Activated CD4-positive, CD25-positive, alpha-beta regulatory T cell treated with anti-CD3 and anti-CD28 coated beads, Interleukin-2, amount 50 U/mL, for 16 hours (primary cell): ENCODE measurements at regions not wholly inside any gene's neighbourhood (a gene's known extent, or its start where the extent isn't known, plus 50 kb on each side); places are given as distances from the start of the nearest gene placed in this dataset.
"Not testable (repeated sequence)": the region's sequence is repeated elsewhere in the genome, so short reads cannot be mapped to it uniquely, and the experiment has no call there.

Experiments
- DNase-seq: peaks from one replicate; pipeline ENCODE4 v3.0.0-alpha.2; 2020; ENCODE audit warnings: low read depth, low spot score

DNA sequence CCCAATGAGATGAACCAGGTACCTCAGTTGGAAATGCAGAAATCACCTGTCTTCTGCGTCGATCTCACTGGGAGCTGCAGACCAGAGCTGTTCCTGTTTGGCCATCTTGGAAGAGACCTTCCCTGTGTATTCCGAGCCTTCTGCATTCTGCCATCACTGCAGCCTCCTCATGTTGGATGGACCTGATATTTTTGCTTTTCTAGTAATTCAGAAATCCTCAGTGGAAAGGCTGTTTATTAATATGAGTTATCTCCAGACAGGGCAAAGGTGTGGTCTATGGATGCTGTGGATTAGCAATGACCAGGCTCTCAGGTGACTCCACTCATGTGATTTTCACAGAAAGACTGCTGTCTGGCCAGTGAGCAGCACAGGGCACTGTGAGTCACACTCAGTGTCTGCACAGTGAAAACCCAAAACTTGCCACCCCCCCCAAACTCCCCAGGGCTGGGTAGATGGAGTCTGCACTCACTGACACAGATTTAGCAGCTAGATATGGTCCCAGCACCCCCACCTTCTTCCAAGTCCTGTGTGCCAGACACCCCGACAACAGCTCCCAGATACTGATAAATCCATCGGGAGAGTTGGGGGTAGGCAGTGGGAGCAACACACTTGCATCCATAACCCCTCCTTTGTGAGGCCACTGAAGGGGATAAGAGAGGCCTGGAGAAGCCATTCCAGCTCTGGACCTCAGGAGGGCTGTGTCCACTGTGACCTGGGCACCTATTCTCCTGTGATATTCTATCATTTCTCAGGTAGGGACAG lies 75.2 kb upstream of the TOP3B start:
- no peak for DNase-seq

DNA sequence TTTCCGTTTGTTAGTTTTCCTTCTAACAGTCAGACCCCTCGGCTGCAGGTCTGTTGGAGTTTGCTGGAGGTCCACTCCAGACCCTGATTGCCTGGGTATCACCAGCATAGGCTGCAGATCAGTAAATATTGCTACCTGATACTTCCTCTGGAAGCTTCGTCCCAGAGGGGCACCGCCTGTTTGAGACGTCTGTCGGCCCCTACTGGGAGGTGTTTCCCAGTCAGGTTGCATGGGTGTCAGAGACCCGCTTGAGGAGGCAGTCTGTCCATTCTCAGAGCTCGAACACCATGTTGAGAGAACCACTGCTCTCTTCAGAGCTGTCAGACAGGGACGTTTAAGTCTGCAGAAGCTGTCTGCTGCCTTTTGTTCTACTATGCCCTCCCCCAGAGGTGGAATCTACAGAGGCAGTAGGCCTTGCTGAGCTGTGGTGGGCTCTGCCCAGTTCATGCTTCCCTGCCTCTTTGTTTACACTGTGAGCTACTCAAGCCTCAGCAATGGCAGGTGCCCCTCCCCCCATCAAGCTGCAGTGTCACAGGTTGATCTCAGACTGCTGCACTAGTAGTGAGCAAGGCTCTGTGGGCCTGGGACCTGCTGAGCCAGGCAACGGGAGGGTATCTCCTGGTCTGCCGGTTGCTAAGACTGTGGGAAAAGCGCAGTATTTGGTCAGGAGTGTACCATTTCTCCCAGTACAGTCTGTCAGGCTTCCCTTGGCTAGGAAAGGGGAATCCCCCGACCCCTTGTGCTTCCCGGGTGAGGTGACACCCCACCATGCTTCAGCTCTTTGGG lies 74.4 kb upstream of the TOP3B start:
- DNase-seq: not testable (repeated sequence)

- not testable (repeated sequence) for DNase-seq
Measured at GRCh38 chr22:22052548-22053139, 70.1 kb upstream of the TOP3B start.

- DNase-seq: not testable (repeated sequence)
Measured at GRCh38 chr22:22051032-22051431, 68.4 kb upstream of the TOP3B start.

DNA sequence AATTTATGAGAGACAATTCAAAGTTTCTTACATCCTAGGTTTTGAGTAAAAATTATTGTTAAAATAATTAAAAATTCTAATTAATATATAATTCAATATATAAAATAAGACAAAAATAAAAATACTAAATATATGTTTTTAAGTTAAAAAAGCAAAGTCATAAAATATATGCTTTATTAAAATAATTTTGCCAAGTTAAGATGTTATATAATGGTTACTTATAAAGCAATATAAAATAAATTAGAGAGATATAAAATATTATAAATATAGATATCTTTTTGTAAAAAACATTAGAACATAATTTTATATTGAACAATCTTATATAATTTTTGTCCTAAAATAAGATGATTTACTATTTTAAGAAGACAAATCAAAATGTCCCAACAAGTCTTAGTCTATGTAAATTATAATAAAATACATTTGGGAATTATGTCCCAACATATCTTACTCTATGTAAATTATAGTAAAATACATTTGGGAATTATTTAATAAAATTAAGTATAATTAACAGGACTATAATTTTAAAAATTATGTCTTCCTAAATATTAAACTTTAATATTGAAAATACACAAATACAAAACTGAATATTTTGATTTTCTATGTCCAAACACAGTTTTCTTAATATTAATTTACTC lies 67.7 kb upstream of the TOP3B start:
- DNase-seq: no peak

DNA sequence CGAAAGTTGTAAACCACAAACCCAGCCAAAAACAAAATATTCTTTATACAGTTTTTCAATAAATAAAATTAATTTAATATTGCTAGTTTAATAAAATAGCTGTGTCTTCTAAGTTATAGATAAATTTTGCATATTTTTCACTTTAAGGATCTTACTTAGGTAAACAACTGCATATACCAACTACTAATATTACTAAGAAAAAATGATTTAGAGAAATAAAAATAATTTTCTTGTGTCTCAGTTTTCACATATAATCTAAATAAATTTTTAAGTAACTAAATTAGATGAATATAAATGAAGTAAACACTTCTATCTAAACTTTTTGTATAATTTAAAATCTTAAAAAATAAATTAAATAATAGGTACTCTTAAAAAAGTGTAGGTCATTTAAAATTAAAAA lies 67.1 kb upstream of the TOP3B start:
- DNase-seq: no peak

- no peak for DNase-seq
Measured at GRCh38 chr22:22048981-22049531, 66.5 kb upstream of the TOP3B start.

- DNase-seq: no peak
Measured at GRCh38 chr22:22048318-22048942, 65.8 kb upstream of the TOP3B start.

DNA sequence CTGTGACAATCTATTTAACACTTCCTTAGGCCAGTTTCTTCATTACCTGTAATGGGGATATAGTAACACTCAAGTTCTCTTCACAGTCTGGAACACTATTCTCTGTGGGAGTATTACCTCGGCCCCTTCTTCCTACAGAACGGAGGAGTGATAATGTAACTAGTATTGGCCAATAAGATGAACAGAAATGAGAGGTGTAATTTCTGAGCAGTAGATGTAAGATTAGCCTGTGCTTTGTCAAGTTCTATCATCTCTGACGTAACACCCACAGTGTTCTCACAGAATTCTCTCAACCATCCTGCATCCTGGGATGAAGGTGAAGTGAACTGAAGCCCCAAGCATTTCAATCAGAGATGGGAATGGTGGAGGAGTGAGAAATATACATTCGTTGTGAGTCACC lies 65.2 kb upstream of the TOP3B start:
- no peak for DNase-seq

DNA sequence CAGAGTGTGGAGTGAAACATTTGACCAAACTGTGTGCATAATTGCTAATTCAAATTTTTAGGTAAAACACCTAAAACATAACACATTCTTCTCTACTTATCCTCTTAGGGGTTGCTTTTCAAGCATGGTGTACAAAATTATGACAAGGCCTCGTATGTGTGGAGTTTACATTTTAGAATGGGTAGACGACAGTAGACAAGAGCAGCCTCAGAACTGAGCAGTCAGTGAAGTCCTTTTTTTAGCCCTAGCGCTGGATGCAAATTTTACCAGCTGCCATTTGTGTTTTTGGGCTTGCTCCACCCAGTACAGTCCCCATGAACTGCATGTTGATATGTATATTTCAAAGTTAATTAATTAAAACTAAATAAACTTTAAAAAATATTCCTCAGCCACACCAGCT lies 64.7 kb upstream of the TOP3B start:
- no peak for DNase-seq

DNA sequence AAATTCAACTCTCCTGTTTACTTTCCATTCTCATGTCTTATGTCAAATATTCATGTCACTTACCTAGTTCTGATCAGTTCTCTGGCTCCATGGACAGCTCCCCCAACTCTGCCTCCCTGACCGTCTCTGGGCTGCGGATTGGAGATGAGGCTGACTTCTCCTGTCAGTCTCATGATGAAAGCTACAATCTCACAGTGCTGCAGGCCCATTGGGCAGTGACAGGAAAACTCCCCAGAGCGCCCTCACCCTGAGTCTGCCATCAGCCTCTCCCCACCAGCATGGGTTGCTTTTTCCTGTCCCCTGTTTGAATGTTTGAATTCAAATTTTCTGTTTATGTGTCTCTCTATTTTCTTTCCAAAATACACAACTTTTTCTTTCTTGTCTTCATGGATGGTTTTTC lies 63.8 kb upstream of the TOP3B start:
- DNase-seq: no peak

DNA sequence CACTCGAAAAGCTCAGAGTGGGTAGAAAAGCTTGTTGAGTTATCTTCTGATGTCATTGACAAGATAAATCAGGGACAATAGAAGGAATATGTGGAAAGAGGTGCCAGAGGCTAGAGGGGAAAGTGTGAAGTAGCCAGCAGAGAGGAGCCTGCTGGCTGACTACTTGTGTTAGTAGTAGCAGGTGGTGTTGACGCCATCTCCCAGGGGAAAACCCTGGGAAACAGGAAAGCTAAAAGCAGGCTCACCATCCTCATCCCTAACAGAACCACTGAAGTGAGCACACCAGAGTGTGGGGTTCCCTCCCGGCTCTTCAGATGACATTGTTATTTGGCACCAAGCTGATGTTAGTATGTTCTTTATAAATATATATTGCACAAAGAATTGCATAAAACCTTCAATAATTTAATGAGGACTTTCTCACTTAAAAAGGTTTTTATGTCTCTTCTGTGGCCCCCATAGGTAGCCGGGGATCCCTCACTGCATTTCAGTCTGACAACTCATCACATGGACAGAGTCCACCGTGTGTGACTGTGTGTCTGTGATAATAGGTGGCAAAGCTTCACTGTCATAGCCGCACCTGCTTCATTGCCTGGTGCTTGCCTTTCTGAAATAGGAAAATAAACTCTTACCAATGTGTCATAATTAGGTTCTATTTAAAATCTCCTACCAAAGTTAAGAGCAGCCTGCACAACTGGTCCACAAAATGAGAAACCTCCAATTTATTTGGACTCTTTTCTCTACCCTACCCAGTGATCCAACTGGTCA lies 63.2 kb upstream of the TOP3B start:
- no peak for DNase-seq

DNA sequence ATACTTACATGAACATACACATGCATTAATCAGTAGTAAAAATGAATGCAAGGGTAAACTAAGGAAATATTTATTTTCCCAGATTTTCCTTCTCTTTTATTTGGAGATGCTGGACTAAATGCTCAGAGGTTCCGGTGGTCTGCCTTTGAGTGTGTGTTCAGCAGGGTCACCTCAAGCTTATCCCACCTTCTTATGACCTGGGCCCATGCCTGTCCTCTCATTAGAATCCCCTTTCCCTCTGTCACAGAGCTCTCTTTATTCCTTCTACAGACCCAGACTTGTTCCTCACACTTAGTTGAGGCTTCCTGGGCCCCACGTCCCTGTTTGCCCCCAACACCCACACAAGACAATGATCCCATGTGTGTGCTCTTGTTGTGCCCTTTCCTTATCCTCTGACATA lies 61.6 kb upstream of the TOP3B start:
- no peak for DNase-seq

DNA sequence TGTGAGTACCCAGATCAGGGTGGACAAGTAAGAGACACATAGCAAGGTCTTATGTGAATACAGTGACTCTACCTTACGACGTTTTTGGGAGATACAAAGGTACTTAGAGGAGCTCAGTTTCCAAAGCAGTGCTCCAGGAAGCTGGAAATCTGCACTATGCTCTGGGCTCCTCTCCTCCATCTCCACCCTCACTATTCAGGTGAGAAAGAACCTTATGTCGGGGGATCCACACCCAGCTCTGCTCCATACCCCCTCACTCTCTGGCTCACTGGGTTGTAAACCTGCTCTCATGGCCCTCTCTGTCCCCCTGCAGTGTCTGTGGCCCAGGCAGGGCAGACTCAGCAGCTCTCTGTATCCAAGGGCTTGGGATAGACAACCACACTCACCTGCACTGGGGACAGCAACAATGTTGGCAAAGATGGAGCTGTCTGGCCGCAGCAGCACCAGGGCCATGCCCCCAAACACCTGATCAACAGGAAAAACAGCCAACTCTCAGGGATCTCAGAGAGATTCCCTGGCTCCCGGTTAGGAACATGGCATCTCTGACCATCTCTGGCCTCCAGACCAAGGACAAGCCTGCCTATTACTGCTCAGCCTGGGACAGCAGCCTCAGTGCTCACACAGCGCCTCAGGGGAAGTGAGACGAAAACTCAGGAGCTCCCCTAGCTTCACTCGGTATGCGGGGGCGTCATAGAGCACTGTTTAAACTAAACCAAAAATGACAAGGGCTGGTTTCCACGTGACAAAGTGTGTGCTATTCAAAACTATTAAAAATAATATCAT lies 60.9 kb upstream of the TOP3B start:
- no peak for DNase-seq

- DNase-seq: no peak
Measured at GRCh38 chr22:22042599-22043295, 60.2 kb upstream of the TOP3B start.

DNA sequence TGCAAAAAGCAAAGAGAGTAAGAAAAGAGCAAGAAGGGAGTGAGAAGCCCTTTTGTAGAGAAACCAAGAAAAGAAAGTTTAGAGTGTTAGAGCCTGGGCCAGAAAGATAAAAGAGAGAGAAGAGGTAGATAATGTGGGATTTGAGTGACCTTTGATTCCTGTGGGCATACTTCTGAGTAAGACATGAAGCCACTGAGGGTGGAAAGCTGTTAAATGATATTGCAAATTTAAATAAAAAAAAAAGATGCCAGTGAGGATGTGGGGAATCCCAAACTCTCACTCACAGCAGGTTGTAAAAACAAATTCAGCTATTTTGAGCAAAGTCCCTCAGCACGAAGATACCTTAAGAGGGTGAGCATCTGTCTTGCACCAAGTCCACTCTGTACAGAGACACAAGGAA lies 59.4 kb upstream of the TOP3B start:
- DNase-seq: no peak

DNA sequence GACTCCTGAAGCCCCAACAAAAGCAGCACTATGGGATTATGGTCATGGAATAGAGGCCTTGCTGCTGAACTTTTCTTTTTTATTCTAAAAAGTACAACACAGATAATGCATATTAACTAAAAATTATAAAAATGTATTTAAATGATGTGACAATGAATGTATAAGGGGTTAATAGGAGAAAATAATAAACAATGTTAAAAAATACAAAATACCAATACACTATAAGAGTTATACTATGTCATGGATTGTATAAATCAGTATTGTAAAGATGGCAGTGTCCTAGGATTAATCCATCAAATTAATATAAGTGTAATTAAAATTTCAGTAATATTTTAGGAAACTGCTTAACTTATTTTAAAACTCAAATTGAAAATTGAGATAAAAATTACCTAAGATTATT lies 58.3 kb upstream of the TOP3B start:
- DNase-seq: no peak

GRCh38 chr22:22040472-22040871 lies 57.9 kb upstream of the TOP3B start:
- no peak for DNase-seq

GRCh38 chr22:22039286-22040074 lies 56.9 kb upstream of the TOP3B start:
- DNase-seq: no peak
